Liver (tissue), 8 donors: ENCODE measurements at regions not wholly inside any gene's neighbourhood (a gene's known extent, or its start where the extent isn't known, plus 50 kb on each side); places are given as distances from the start of the nearest gene placed in this dataset.
"Not testable (repeated sequence)": the region's sequence is repeated elsewhere in the genome, so short reads cannot be mapped to it uniquely, and the experiment has no call there.

Source experiments
- DNase-seq: peaks from one replicate; pipeline ENCODE4 v3.0.0-alpha.2; 2017; ENCODE audit warnings: low spot score
- H3K27ac ChIP-seq, 2 donors: one replicate each; pipeline ENCODE4 v1.7.0; 2013; ENCODE audit warnings: inconsistent platforms in 2 of 2, low read length in 2 of 2, control low read depth in 1 of 2, low read depth in 1 of 2, mild to moderate bottlenecking in 1 of 2
- H3K27me3 ChIP-seq, 4 donors: one replicate each; pipeline versions ENCODE4 v1.6.1 to v1.7.0; 2013; ENCODE audit warnings: low read length in 3 of 4, inconsistent platforms in 1 of 4, mild to moderate bottlenecking in 1 of 4, moderate library complexity in 1 of 4; ENCODE audit not compliant: control insufficient read depth in 4 of 4, insufficient read depth in 4 of 4
- H3K36me3 ChIP-seq, 4 donors: one replicate each; pipeline versions ENCODE4 v1.6.1 to v1.7.0; 2013; ENCODE audit warnings: low read length in 3 of 4, mild to moderate bottlenecking in 3 of 4, low read depth in 1 of 4, moderate library complexity in 1 of 4; ENCODE audit not compliant: control insufficient read depth in 4 of 4, insufficient read depth in 3 of 4
- H3K4me1 ChIP-seq, 4 donors: one replicate each; pipeline versions ENCODE4 v1.6.1 to v1.7.0; 2013; ENCODE audit warnings: low read length in 3 of 4, mild to moderate bottlenecking in 3 of 4, moderate library complexity in 1 of 4; ENCODE audit not compliant: control insufficient read depth in 4 of 4, insufficient read depth in 4 of 4
- H3K4me3 ChIP-seq, 3 donors: one replicate each; pipeline versions ENCODE4 v1.6.1 to v1.7.0; 2013; ENCODE audit warnings: low read length in 3 of 3, control low read depth in 1 of 3, low read depth in 1 of 3, mild to moderate bottlenecking in 1 of 3
- H3K9ac ChIP-seq, 2 donors: one replicate each; pipeline ENCODE4 v1.7.0; 2013; ENCODE audit warnings: low read length in 2 of 2, mild to moderate bottlenecking in 2 of 2, moderate library complexity in 2 of 2, control low read depth in 1 of 2, low read depth in 1 of 2
- H3K9me3 ChIP-seq, 4 donors: one replicate each; pipeline versions ENCODE4 v1.6.1 to v1.7.0; 2013; ENCODE audit warnings: low read length in 3 of 4; ENCODE audit not compliant: control insufficient read depth in 4 of 4
- RXRA ChIP-seq, 2 donors: IDR thresholded peaks; 2 replicates each; pipeline ENCODE4 v1.6.1; 2017 to 2018; ENCODE audit warnings: antibody characterized with exemption in 2 of 2, mild to moderate bottlenecking in 1 of 2
- SP1 ChIP-seq: IDR thresholded peaks from 2 replicates; pipeline ENCODE4 v1.6.1; 2018; ENCODE audit warnings: antibody characterized with exemption, mild to moderate bottlenecking
- WGBS: extraction: QIAGEN DNeasy Blood & Tissue Kit; methylation state at CpG from one replicate; pipeline ENCODE4 v1.1.7; 2013; 5-methylcytosine and 5-hydroxymethylcytosine counted together
- TF ChIP-seq, protein P1 (sequence below): IDR thresholded peaks from 2 replicates; pipeline ENCODE4 v1.6.1; 2016; ENCODE audit warnings: antibody characterized with exemption
- TF ChIP-seq, protein P2 (sequence below): IDR thresholded peaks from 2 replicates; pipeline ENCODE4 v1.6.1; 2016; ENCODE audit warnings: antibody characterized with exemption, mild to moderate bottlenecking
- TF ChIP-seq, protein P3 (sequence below): IDR thresholded peaks from 2 replicates; pipeline ENCODE4 v1.6.1; 2016; ENCODE audit warnings: antibody characterized with exemption
- TF ChIP-seq, protein P4 (sequence below): fragments of 150-350 bp; IDR thresholded peaks from 2 replicates; pipeline ENCODE4 v1.5.1; 2017; ENCODE audit warnings: improper control_type of control experiment, low read depth, low read length; ENCODE audit not compliant: missing input control
- donor health status: healthy.
- donor health status: healthy.
- donor health status: healthy.
- donor health status: healthy.
- donor health status: healthy.

DNA sequence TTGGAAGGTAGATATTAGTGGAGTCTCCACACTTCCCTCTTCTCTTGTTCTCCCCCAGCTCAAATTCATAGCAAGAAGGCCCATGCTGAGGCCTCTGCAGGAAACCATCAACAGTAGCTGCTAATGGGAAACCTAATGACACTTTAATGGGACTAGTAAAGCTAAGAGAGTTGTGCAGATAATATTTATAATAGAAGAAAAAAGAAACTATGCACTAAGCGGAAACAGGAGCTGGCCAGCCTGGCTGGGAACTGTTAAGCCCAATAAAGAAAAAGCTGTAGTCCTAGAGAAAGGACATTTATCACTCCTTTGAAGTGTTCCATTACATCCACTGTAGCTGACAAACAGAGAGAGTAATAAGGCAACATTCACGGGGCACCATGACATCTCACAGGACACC is 229.6 kb downstream of the IGSF11 start:
- Histone ChIP-seq H3K9me3 (no peaks in the 10 kb centered on the region), H3K4me3 (no peak overlapping the region), H3K27ac (no peak overlapping the region), H3K9ac (no peak overlapping the region), H3K36me3 (no peaks in the 10 kb centered on the region), H3K4me1 (no peaks in the 10 kb centered on the region), H3K27me3 (no peaks in the 10 kb centered on the region)
- TF ChIP-seq, protein P1, sequence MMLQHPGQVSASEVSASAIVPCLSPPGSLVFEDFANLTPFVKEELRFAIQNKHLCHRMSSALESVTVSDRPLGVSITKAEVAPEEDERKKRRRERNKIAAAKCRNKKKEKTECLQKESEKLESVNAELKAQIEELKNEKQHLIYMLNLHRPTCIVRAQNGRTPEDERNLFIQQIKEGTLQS = no peak
- TF ChIP-seq RXRA (IDR thresholded peaks at IDR 0.05) = no peak
- TF ChIP-seq, protein P2, sequence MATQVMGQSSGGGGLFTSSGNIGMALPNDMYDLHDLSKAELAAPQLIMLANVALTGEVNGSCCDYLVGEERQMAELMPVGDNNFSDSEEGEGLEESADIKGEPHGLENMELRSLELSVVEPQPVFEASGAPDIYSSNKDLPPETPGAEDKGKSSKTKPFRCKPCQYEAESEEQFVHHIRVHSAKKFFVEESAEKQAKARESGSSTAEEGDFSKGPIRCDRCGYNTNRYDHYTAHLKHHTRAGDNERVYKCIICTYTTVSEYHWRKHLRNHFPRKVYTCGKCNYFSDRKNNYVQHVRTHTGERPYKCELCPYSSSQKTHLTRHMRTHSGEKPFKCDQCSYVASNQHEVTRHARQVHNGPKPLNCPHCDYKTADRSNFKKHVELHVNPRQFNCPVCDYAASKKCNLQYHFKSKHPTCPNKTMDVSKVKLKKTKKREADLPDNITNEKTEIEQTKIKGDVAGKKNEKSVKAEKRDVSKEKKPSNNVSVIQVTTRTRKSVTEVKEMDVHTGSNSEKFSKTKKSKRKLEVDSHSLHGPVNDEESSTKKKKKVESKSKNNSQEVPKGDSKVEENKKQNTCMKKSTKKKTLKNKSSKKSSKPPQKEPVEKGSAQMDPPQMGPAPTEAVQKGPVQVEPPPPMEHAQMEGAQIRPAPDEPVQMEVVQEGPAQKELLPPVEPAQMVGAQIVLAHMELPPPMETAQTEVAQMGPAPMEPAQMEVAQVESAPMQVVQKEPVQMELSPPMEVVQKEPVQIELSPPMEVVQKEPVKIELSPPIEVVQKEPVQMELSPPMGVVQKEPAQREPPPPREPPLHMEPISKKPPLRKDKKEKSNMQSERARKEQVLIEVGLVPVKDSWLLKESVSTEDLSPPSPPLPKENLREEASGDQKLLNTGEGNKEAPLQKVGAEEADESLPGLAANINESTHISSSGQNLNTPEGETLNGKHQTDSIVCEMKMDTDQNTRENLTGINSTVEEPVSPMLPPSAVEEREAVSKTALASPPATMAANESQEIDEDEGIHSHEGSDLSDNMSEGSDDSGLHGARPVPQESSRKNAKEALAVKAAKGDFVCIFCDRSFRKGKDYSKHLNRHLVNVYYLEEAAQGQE = no peak
- 76% methylated on average over 2 of the region's 2 CpGs for WGBS
- DNase-seq = no peak

DNA sequence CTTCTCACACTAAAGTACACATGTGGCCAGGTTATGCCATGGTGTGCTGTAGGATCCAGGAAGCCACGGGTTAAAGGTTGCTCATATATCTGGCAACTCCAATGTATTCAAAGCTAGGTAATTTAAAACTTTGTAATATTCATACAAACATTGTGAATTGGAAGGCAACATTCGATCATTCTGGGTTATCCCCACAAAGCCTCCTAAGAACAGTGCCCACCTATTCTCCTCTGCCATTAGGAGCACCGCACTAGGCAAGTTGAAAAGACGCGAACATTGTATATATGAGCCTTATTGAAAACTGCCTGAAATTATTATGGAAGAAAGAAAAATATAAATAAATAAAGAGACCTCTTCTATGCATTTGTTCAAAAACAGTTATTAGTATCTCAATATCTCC is 228.2 kb downstream of the IGSF11 start:
- no peaks in the 10 kb centered on the region for H3K36me3 ChIP-seq
- 87% methylated on average over 5 of the region's 5 CpGs for WGBS
- DNase-seq = no peak
- no peak overlapping the region for H3K9ac ChIP-seq
- no peaks in the 10 kb centered on the region for H3K9me3 ChIP-seq
- H3K27ac ChIP-seq = no peak overlapping the region
- TF ChIP-seq SP1 (no peak), RXRA (IDR thresholded peaks at IDR 0.05) (no peak)
- TF ChIP-seq, protein P3, sequence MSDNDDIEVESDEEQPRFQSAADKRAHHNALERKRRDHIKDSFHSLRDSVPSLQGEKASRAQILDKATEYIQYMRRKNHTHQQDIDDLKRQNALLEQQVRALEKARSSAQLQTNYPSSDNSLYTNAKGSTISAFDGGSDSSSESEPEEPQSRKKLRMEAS = no peak
- TF ChIP-seq, protein P4, sequence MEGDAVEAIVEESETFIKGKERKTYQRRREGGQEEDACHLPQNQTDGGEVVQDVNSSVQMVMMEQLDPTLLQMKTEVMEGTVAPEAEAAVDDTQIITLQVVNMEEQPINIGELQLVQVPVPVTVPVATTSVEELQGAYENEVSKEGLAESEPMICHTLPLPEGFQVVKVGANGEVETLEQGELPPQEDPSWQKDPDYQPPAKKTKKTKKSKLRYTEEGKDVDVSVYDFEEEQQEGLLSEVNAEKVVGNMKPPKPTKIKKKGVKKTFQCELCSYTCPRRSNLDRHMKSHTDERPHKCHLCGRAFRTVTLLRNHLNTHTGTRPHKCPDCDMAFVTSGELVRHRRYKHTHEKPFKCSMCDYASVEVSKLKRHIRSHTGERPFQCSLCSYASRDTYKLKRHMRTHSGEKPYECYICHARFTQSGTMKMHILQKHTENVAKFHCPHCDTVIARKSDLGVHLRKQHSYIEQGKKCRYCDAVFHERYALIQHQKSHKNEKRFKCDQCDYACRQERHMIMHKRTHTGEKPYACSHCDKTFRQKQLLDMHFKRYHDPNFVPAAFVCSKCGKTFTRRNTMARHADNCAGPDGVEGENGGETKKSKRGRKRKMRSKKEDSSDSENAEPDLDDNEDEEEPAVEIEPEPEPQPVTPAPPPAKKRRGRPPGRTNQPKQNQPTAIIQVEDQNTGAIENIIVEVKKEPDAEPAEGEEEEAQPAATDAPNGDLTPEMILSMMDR = no peak
- no peak overlapping the region for H3K4me3 ChIP-seq
- no peaks in the 10 kb centered on the region for H3K4me1 ChIP-seq
- H3K27me3 ChIP-seq = no peaks in the 10 kb centered on the region

DNA sequence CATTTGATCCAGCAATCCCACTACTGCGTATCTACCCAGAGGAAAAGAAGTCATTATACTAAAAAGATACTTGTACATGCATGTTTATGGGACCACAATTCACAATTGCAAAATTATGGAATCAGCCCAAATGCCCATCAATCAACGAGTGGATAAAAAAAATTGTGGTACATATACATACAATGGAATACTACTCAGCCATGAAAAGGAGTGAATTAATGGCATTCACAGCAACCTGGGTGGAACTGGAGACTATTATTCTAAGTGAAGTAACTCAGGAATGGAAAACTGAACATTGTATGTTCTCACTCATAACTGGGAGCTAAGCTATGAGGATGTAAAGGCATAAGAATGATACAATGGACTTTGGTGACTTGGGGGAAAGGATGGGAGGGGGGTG is 227.3 kb downstream of the IGSF11 start:
- not testable (repeated sequence) for H3K36me3 ChIP-seq, H3K27ac ChIP-seq, H3K4me3 ChIP-seq, H3K9ac ChIP-seq, DNase-seq, H3K27me3 ChIP-seq, H3K9me3 ChIP-seq, H3K4me1 ChIP-seq
- 88% methylated on average over 2 of the region's 2 CpGs for WGBS

DNA sequence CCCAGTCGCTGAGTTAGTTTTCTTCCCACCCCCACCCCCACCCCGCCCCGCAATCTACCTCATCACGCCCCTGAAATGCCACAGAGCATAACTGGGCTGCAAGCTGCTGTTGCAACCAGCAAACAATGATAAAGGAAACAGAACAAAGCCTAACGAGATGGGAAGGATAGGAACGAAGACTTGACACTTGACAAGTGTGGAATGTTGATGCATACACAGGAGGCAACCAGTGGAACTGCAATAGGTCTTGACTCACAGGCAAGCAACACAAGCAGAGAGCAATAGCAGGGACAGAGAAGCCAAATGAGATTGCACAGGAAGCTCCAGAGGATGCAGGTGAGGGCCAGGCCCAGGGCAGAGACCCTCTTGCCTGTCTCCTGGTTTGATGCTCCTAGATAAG is 225.9 kb downstream of the IGSF11 start:
- H3K4me3 ChIP-seq = no peak overlapping the region
- TF ChIP-seq, protein P1 = no peak
- no peak overlapping the region for H3K27ac ChIP-seq
- H3K27me3 ChIP-seq = no peaks in the 10 kb centered on the region
- no peaks in the 10 kb centered on the region for H3K4me1 ChIP-seq
- no peak overlapping the region for H3K9ac ChIP-seq
- no peak for DNase-seq
- H3K36me3 ChIP-seq = no peaks in the 10 kb centered on the region
- 35% methylated on average over 6 of the region's 6 CpGs for WGBS
- H3K9me3 ChIP-seq = no peaks in the 10 kb centered on the region
